B cell (primary cell): ENCODE measurements at regions not wholly inside any gene's neighbourhood (a gene's known extent, or its start where the extent isn't known, plus 50 kb on each side); places are given as distances from the start of the nearest gene placed in this dataset.

Experiments used
- EZH2 ChIP-seq: IDR thresholded peaks from 2 replicates; pipeline ENCODE4 v1.6.1; 2012; ENCODE audit warnings: borderline replicate concordance, low read depth, mild to moderate bottlenecking, moderate library complexity, low read length; ENCODE audit not compliant: insufficient read depth, poor library complexity, severe bottlenecking
- TF ChIP-seq, protein P1 (sequence below): fragments of 200-600 bp; IDR thresholded peaks from one replicate; pipeline ENCODE4 v1.8.0; 2022; ENCODE audit warnings: antibody characterized with exemption, mild to moderate bottlenecking

DNA sequence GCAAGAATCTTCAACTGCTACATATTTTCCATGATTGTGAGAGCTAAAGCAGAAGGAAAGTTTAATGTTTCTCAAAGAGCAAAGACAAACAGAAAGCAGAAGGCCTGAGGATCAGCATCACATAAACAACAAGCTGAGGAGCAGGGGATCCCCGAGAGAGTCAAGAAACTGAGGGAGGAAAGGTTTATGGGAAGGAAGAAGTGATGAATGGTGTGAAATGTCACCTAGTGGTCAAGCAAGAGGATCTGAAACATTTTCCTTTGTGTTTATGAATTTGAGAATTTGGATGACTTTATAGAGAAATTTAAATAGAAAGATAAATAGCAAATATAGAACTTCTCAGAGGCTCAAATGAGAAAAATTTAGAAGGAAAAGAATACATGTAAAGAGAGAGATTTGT is 481.9 kb downstream of the CHSY3 start:
- TF ChIP-seq, protein P1, sequence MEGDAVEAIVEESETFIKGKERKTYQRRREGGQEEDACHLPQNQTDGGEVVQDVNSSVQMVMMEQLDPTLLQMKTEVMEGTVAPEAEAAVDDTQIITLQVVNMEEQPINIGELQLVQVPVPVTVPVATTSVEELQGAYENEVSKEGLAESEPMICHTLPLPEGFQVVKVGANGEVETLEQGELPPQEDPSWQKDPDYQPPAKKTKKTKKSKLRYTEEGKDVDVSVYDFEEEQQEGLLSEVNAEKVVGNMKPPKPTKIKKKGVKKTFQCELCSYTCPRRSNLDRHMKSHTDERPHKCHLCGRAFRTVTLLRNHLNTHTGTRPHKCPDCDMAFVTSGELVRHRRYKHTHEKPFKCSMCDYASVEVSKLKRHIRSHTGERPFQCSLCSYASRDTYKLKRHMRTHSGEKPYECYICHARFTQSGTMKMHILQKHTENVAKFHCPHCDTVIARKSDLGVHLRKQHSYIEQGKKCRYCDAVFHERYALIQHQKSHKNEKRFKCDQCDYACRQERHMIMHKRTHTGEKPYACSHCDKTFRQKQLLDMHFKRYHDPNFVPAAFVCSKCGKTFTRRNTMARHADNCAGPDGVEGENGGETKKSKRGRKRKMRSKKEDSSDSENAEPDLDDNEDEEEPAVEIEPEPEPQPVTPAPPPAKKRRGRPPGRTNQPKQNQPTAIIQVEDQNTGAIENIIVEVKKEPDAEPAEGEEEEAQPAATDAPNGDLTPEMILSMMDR, result no peak
- TF ChIP-seq EZH2, result no peak
